Body of pancreas (tissue), 4 donors: ENCODE measurements at regions not wholly inside any gene's neighbourhood (a gene's known extent, or its start where the extent isn't known, plus 50 kb on each side); places are given as distances from the start of the nearest gene placed in this dataset.

Experiments used
- ATAC-seq: fragments of 150-250 bp; one replicate; pipeline ENCODE4 v1.9.1; 2016
- DNase-seq, 4 donors: peaks; one replicate each; pipeline ENCODE4 v3.0.0-alpha.2; 2019
- H3K27ac ChIP-seq, 4 donors: fragments of 200-600 bp; sonication (generic); 1 replicate in 3 of 4; 2 replicates in 1 of 4; pipeline versions ENCODE4 v1.5.1 to v1.6.1; 2016 to 2019; ENCODE audit warnings: mild to moderate bottlenecking in 1 of 4, mixed read lengths in 1 of 4, moderate library complexity in 1 of 4
- H3K27me3 ChIP-seq, 2 donors: fragments of 200-600 bp; sonication (generic); one replicate each; pipeline ENCODE4 v1.6.0; 2016; ENCODE audit warnings: mild to moderate bottlenecking in 1 of 2
- H3K36me3 ChIP-seq, 2 donors: fragments of 200-600 bp; sonication (generic); replicated peaks in 1 of 2; 2 replicates each; pipeline ENCODE4 v1.5.1; 2016; ENCODE audit warnings: low read depth in 2 of 2; ENCODE audit not compliant: insufficient read depth in 1 of 2
- H3K4me1 ChIP-seq: fragments of 200-600 bp; sonication (generic); one replicate; pipeline ENCODE4 v1.6.0; 2016
- H3K4me3 ChIP-seq, 2 donors: fragments of 200-600 bp; sonication (generic); 1 replicate in 1 of 2; 2 replicates in 1 of 2; pipeline ENCODE4 v1.5.1; 2016 to 2019
- H3K9me3 ChIP-seq, 3 donors: fragments of 200-600 bp; sonication (generic); 1 replicate in 2 of 3; 2 replicates in 1 of 3; pipeline ENCODE4 v1.5.1; 2016
- POLR2A ChIP-seq, 3 donors: fragments of 450-650 bp; IDR thresholded peaks; one replicate each; pipeline ENCODE4 v1.6.1; 2016; ENCODE audit warnings: antibody characterized with exemption in 3 of 3, mild to moderate bottlenecking in 2 of 3
- WGBS, 2 donors: methylation state at CpG; one replicate each; pipeline ENCODE4 v1.1.5; 2017; 5-methylcytosine and 5-hydroxymethylcytosine counted together
- intact Hi-C: fragments of 100-400 bp; cut with DNase I; formaldehyde crosslinking; loops from one replicate; pipeline ENCODE4 v1.15.1; 2023
- TF ChIP-seq, protein P1 (sequence below), 7 experiments: fragments of 450-650 bp in 4 of 7; fragments of 200-600 bp in 3 of 7; sonication (generic) in 3 of 7; IDR thresholded peaks; one replicate each; pipeline ENCODE4 v1.5.1; 2016 to 2019; ENCODE audit warnings: antibody characterized with exemption in 7 of 7

- no peak for TF ChIP-seq POLR2A (IDR thresholded peaks at IDR 0.05)
- TF ChIP-seq, protein P1, sequence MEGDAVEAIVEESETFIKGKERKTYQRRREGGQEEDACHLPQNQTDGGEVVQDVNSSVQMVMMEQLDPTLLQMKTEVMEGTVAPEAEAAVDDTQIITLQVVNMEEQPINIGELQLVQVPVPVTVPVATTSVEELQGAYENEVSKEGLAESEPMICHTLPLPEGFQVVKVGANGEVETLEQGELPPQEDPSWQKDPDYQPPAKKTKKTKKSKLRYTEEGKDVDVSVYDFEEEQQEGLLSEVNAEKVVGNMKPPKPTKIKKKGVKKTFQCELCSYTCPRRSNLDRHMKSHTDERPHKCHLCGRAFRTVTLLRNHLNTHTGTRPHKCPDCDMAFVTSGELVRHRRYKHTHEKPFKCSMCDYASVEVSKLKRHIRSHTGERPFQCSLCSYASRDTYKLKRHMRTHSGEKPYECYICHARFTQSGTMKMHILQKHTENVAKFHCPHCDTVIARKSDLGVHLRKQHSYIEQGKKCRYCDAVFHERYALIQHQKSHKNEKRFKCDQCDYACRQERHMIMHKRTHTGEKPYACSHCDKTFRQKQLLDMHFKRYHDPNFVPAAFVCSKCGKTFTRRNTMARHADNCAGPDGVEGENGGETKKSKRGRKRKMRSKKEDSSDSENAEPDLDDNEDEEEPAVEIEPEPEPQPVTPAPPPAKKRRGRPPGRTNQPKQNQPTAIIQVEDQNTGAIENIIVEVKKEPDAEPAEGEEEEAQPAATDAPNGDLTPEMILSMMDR (IDR thresholded peaks at IDR 0.05), result no peak
- intact Hi-C loops, result no loop called here
- Histone ChIP-seq H3K9me3 (peaks cover 0 to 7% (median 0%) of the 10 kb centered on the region in 3 donors), H3K27ac (no peak overlapping the region), H3K4me3 (no peak overlapping the region), H3K27me3 (no peaks in the 10 kb centered on the region), H3K36me3 (no peaks in the 10 kb centered on the region), H3K4me1 (no peaks in the 10 kb centered on the region)
- ATAC-seq, result no peak
- no peak for DNase-seq
- 96 to 98% methylated on average over 2 of the region's 2 CpGs for WGBS, 2 donors
Observed at GRCh38 chr2:147346142-147346541, 498.7 kb upstream of the ACVR2A start.

GRCh38 chr2:147345246-147345645 lies 499.6 kb upstream of the ACVR2A start:
- no peak for TF ChIP-seq POLR2A (IDR thresholded peaks at IDR 0.05)
- TF ChIP-seq, protein P1 (IDR thresholded peaks at IDR 0.05), result no peak

GRCh38 chr2:147342329-147342728 lies 502.5 kb upstream of the ACVR2A start:
- TF ChIP-seq, protein P1 (IDR thresholded peaks at IDR 0.05), result no peak
- no peak for TF ChIP-seq POLR2A (IDR thresholded peaks at IDR 0.05)
- ATAC-seq (no peak), DNase-seq (no peak)
- no peaks in the 10 kb centered on the region for H3K36me3 ChIP-seq
- H3K4me1 ChIP-seq, result no peaks in the 10 kb centered on the region
- H3K27me3 ChIP-seq, result no peaks in the 10 kb centered on the region
- no peak overlapping the region for H3K27ac ChIP-seq
- peaks cover 0 to 7% (median 0%) of the 10 kb centered on the region in 3 donors for H3K9me3 ChIP-seq
- 79 to 91% methylated on average over 1 of the region's 1 CpG for WGBS, 2 donors
- intact Hi-C loops, result no loop called here
- no peak overlapping the region for H3K4me3 ChIP-seq

More at GRCh38 chr2:147345246-147345645, 499.6 kb upstream of the ACVR2A start:
- H3K9me3 ChIP-seq, result peaks cover 0 to 7% (median 0%) of the 10 kb centered on the region in 3 donors
- no peaks in the 10 kb centered on the region for H3K36me3 ChIP-seq
- no peak overlapping the region for H3K27ac ChIP-seq
- DNase-seq (no peak), ATAC-seq (no peak)
- no peak overlapping the region for H3K4me3 ChIP-seq
- intact Hi-C loops, result no loop called here
- H3K4me1 ChIP-seq, result no peaks in the 10 kb centered on the region
- 97 to 100% methylated on average over 1 of the region's 1 CpG for WGBS, 2 donors
- H3K27me3 ChIP-seq, result no peaks in the 10 kb centered on the region

- Histone ChIP-seq H3K4me1 (no peaks in the 10 kb centered on the region), H3K4me3 (no peak overlapping the region), H3K27me3 (no peaks in the 10 kb centered on the region), H3K9me3 (no peaks in the 10 kb centered on the region), H3K27ac (no peak overlapping the region), H3K36me3 (no peaks in the 10 kb centered on the region)
- 33 to 36% methylated on average over 4 of the region's 4 CpGs for WGBS, 2 donors
- no peak for ATAC-seq
- TF ChIP-seq, protein P1 (IDR thresholded peaks at IDR 0.05), result peak in 5 of 7 experiments; percentile 27 to 48 (median 41)
- no peak for TF ChIP-seq POLR2A (IDR thresholded peaks at IDR 0.05)
- DNase-seq, result peak; percentile 17 to 54 (median 39)
- intact Hi-C loops, result no loop called here
Observed at GRCh38 chr2:147331790-147332419, 512.9 kb upstream of the ACVR2A start.

GRCh38 chr2:147330925-147331324 lies 513.9 kb upstream of the ACVR2A start:
- Histone ChIP-seq H3K36me3 (no peaks in the 10 kb centered on the region), H3K27me3 (no peaks in the 10 kb centered on the region), H3K27ac (no peak overlapping the region), H3K4me1 (no peaks in the 10 kb centered on the region), H3K4me3 (no peak overlapping the region), H3K9me3 (no peaks in the 10 kb centered on the region)
- WGBS, 2 donors, result 75 to 78% methylated on average over 4 of the region's 4 CpGs
- DNase-seq, result no peak
- intact Hi-C loops, result no loop called here
- no peak for ATAC-seq
- TF ChIP-seq, protein P1 (IDR thresholded peaks at IDR 0.05), result no peak
- no peak for TF ChIP-seq POLR2A (IDR thresholded peaks at IDR 0.05)
